ENCODE measurements at regions not wholly inside any gene's neighbourhood (a gene's known extent, or its start where the extent isn't known, plus 50 kb on each side); places are given as distances from the start of the nearest gene placed in this dataset.

DNA sequence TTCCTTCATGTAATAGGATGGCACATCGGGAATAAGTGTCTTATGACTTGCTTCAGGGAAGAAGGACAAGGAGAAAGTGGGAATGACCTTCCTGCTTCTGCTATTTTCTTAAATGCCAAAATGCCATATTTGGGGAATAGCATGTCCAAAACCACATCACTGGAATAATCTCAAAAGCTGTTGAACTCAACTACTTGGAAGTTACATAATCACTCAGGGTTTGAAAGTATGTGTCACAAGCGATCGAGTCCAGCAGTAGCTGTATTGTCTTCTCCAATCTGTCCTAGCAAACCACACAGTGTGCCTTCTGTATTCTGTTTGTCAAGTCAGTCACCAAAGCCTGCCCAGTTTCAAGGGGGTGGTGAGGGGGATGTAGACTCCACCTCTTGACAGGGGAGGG lies 58.3 kb upstream of the GADL1 start:
- ChIA-PET POLR2A (no interaction called here), CTCF (no interaction called here)
- H3K4me2 ChIP-seq = no peak overlapping the region
- 67% methylated on average over 3 of the region's 3 CpGs for WGBS (ENCODE audit: missing lambda C conversion rate)
- H3K4me3 ChIP-seq = no peak overlapping the region
- no peaks in the 10 kb centered on the region for H3K4me1 ChIP-seq
- H3K9me3 ChIP-seq = no peaks in the 10 kb centered on the region
- H3K27ac ChIP-seq = no peak overlapping the region
- DNase-seq (ENCODE audit: low read depth in 1 of 2, low spot score in 1 of 2) (no peak), ATAC-seq (no peak), FAIRE-seq (no peak)
- TF ChIP-seq ZC3H11A (IDR thresholded peaks at IDR 0.05) = no peak
- TF ChIP-seq BHLHE40 (IDR thresholded peaks at IDR 0.05; ENCODE audit: low read depth, low read length) = no peak
- TF ChIP-seq POLR2AphosphoS2 (conservative IDR thresholded peaks at IDR 0.05; ENCODE audit: low read length) = no peak
- no peak for TF ChIP-seq MAZ (IDR thresholded peaks at IDR 0.05; ENCODE audit: borderline replicate concordance, low read depth, low read length)
- no peak for TF ChIP-seq JUN (IDR thresholded peaks at IDR 0.05)
- TF ChIP-seq FOSL2 (IDR thresholded peaks at IDR 0.05) = no peak
- no peak for TF ChIP-seq FOSL2 (CRISPR knock-in tag; IDR thresholded peaks at IDR 0.05)
- TF ChIP-seq RFX5 (IDR thresholded peaks at IDR 0.05) = no peak

DNA sequence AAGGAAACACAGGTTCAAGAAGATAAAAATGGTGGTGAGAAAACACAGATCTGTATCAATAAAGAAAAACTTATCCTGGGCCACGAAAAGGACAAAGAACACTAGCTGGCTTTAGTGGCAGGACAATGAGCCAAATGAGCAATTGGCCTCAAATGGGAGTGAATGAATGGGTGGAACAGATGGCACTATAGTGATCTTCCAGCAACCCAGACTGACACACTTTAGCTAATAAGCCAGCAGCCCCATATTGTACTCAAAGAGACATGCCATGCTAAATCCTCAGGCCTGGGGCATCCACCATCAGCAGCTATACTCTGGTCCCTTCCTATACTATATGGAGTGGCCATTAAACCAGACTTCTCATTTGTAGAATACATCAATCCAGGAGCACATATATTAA lies 60.0 kb upstream of the GADL1 start:
- Histone ChIP-seq H3K4me2 (no peak overlapping the region), H3K27ac (no peak overlapping the region), H3K4me1 (no peaks in the 10 kb centered on the region), H3K9me3 (peaks cover 15% of the 10 kb centered on the region; the same call in 2 of the 3 replicates), H3K4me3 (no peak overlapping the region)
- TF ChIP-seq HDAC2 (IDR thresholded peaks at IDR 0.05) (no peak), ZC3H11A (IDR thresholded peaks at IDR 0.05) (no peak), RCOR1 (IDR thresholded peaks at IDR 0.05; ENCODE audit: low read depth, low read length) (no peak), ZFP36 (IDR thresholded peaks at IDR 0.05; ENCODE audit: borderline replicate concordance, partially characterized antibody) (no peak), FOSL2 (IDR thresholded peaks at IDR 0.05) (no peak), FOSL2 (CRISPR knock-in tag; IDR thresholded peaks at IDR 0.05) (no peak), HOXB5 (CRISPR knock-in tag; IDR thresholded peaks at IDR 0.05) (no peak), CTCF (IDR thresholded peaks at IDR 0.05) (no peak), SMC3 (IDR thresholded peaks at IDR 0.05) (no peak), CHD2 (IDR thresholded peaks at IDR 0.05; ENCODE audit: low read length, partially characterized antibody) (no peak), CBX8 (IDR thresholded peaks at IDR 0.05) (no peak), MAZ (IDR thresholded peaks at IDR 0.05; ENCODE audit: borderline replicate concordance, low read depth, low read length) (no peak), TP53 (CRISPR knock-in tag; IDR thresholded peaks at IDR 0.05) (no peak), CHD4 (IDR thresholded peaks at IDR 0.05; ENCODE audit: borderline replicate concordance) (no peak), BHLHE40 (IDR thresholded peaks at IDR 0.05; ENCODE audit: low read depth, low read length) (no peak), CEBPB (IDR thresholded peaks at IDR 0.05) (no peak), RARB (CRISPR knock-in tag; IDR thresholded peaks at IDR 0.05) (no peak), JUNB (IDR thresholded peaks at IDR 0.05) (no peak), CBX2 (IDR thresholded peaks at IDR 0.05; ENCODE audit: borderline replicate concordance, low read depth) (no peak), FOSB (CRISPR knock-in tag; IDR thresholded peaks at IDR 0.05) (no peak)
- TF ChIP-seq, protein P1, sequence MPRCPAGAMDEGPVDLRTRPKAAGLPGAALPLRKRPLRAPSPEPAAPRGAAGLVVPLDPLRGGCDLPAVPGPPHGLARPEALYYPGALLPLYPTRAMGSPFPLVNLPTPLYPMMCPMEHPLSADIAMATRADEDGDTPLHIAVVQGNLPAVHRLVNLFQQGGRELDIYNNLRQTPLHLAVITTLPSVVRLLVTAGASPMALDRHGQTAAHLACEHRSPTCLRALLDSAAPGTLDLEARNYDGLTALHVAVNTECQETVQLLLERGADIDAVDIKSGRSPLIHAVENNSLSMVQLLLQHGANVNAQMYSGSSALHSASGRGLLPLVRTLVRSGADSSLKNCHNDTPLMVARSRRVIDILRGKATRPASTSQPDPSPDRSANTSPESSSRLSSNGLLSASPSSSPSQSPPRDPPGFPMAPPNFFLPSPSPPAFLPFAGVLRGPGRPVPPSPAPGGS (IDR thresholded peaks at IDR 0.05) = no peak
- ATAC-seq (no peak), FAIRE-seq (no peak), DNase-seq (ENCODE audit: low read depth in 1 of 2, low spot score in 1 of 2) (no peak)
- WGBS (ENCODE audit: missing lambda C conversion rate) = 6% methylated on average over 1 of the region's 1 CpG
- CTCF ChIA-PET = interaction anchor here (0.6 to 1.6 kb wide), 5 partner anchors 10 to 1157 kb away, joined by 3 to 4 read pairs (median 3); no protein-coding TSS in a partner anchor
- POLR2A ChIA-PET = no interaction called here

- TF ChIP-seq, protein P2, sequence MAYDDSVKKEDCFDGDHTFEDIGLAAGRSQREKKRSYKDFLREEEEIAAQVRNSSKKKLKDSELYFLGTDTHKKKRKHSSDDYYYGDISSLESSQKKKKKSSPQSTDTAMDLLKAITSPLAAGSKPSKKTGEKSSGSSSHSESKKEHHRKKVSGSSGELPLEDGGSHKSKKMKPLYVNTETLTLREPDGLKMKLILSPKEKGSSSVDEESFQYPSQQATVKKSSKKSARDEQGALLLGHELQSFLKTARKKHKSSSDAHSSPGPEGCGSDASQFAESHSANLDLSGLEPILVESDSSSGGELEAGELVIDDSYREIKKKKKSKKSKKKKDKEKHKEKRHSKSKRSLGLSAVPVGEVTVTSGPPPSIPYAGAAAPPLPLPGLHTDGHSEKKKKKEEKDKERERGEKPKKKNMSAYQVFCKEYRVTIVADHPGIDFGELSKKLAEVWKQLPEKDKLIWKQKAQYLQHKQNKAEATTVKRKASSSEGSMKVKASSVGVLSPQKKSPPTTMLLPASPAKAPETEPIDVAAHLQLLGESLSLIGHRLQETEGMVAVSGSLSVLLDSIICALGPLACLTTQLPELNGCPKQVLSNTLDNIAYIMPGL (CRISPR knock-in tag; IDR thresholded peaks at IDR 0.05; ENCODE audit: borderline replicate concordance) = no peak
- TF ChIP-seq EHMT2 (IDR thresholded peaks at IDR 0.05; ENCODE audit: low read depth) = no peak
- no peak for TF ChIP-seq MAFK (IDR thresholded peaks at IDR 0.05; ENCODE audit: partially characterized antibody)
- POLR2A ChIA-PET = no interaction called here
- H3K27ac ChIP-seq = no peak overlapping the region
- H3K9me3 ChIP-seq = peaks cover 16% of the 10 kb centered on the region; the same call in 2 of the 3 replicates
- FAIRE-seq (no peak), ATAC-seq (no peak), DNase-seq (ENCODE audit: low read depth in 1 of 2, low spot score in 1 of 2) (no peak)
- 67% methylated on average over 2 of the region's 2 CpGs for WGBS (ENCODE audit: missing lambda C conversion rate)
- H3K4me3 ChIP-seq = no peak overlapping the region
- CTCF ChIA-PET = no interaction called here
- H3K4me2 ChIP-seq = no peak overlapping the region
- no peaks in the 10 kb centered on the region for H3K4me1 ChIP-seq
Observed at GRCh38 chr3:30962084-30962483, 67.6 kb upstream of the GADL1 start.

All from A549 (cell line).